ENCODE measurements at regions not wholly inside any gene's neighbourhood (a gene's known extent, or its start where the extent isn't known, plus 50 kb on each side); places are given as distances from the start of the nearest gene placed in this dataset.
A peak's percentile ranks its signal among the peaks of the same experiment; 100 is the strongest.

GRCh38 chr2:221096706-221097567 is 475.2 kb downstream of the EPHA4 start:
- in situ Hi-C loops (cut with HindIII; ENCODE audit: low pct_ligation_motif_present, low sequenced_read_pairs), result no loop called here
- Histone ChIP-seq H3K27ac (no peak overlapping the region), H3K36me3 (replicated peaks) (no peaks in the 10 kb centered on the region), H3K27me3 (replicated peaks) (no peaks in the 10 kb centered on the region), H3K4me3 (ENCODE audit: low read depth, low read length) (no peak overlapping the region)
- TF ChIP-seq, protein P1, sequence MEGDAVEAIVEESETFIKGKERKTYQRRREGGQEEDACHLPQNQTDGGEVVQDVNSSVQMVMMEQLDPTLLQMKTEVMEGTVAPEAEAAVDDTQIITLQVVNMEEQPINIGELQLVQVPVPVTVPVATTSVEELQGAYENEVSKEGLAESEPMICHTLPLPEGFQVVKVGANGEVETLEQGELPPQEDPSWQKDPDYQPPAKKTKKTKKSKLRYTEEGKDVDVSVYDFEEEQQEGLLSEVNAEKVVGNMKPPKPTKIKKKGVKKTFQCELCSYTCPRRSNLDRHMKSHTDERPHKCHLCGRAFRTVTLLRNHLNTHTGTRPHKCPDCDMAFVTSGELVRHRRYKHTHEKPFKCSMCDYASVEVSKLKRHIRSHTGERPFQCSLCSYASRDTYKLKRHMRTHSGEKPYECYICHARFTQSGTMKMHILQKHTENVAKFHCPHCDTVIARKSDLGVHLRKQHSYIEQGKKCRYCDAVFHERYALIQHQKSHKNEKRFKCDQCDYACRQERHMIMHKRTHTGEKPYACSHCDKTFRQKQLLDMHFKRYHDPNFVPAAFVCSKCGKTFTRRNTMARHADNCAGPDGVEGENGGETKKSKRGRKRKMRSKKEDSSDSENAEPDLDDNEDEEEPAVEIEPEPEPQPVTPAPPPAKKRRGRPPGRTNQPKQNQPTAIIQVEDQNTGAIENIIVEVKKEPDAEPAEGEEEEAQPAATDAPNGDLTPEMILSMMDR (IDR thresholded peaks at IDR 0.05; ENCODE audit: low read depth, low read length, missing control alignments), result no peak
- no peak for DNase-seq

DNA sequence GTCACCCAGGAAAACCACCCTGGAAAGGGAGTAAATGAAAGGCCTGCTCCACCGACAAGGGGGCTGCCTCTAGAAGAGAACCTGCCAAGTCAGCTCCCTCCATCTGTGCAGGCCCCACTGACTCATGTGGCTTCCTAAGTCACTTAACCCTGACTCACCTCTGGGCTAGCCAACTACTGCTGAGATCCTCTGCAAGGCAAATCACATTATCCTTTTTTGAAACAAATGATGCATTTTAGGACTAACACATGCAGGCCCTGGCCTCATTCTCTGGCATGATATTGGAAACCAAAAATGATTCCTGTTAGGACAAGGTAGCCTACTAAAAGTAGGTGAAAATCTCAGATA is 474.6 kb downstream of the EPHA4 start:
- no peak overlapping the region for H3K4me3 ChIP-seq (ENCODE audit: low read depth, low read length)
- no peak overlapping the region for H3K27ac ChIP-seq
- TF ChIP-seq, protein P1 (IDR thresholded peaks at IDR 0.05; ENCODE audit: low read depth, low read length, missing control alignments), result no peak
- DNase-seq, result peak; percentile 59
- H3K36me3 ChIP-seq (replicated peaks), result no peaks in the 10 kb centered on the region
- in situ Hi-C loops (cut with HindIII; ENCODE audit: low pct_ligation_motif_present, low sequenced_read_pairs), result no loop called here
- H3K27me3 ChIP-seq (replicated peaks), result no peaks in the 10 kb centered on the region

DNA sequence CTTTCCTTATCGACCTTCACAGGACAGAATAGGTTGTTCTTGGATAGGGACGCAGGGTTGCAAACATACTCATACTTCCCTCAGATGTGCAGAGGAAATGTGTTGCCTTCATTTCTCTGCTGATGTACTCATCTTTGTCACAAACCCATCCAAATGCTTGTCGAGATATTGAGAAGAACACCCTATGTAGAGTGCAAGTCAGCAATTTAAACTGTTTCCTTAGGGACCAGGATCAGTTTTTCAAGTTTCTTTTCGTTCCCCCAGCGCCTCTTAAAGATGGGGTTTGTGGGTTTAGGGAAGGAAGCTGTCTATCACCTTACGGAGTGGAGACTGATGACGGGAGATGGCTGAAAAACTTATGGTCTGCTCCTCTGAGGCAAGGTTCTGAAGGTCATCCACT is 474.2 kb downstream of the EPHA4 start:
- no peak overlapping the region for H3K4me3 ChIP-seq (ENCODE audit: low read depth, low read length)

DNA sequence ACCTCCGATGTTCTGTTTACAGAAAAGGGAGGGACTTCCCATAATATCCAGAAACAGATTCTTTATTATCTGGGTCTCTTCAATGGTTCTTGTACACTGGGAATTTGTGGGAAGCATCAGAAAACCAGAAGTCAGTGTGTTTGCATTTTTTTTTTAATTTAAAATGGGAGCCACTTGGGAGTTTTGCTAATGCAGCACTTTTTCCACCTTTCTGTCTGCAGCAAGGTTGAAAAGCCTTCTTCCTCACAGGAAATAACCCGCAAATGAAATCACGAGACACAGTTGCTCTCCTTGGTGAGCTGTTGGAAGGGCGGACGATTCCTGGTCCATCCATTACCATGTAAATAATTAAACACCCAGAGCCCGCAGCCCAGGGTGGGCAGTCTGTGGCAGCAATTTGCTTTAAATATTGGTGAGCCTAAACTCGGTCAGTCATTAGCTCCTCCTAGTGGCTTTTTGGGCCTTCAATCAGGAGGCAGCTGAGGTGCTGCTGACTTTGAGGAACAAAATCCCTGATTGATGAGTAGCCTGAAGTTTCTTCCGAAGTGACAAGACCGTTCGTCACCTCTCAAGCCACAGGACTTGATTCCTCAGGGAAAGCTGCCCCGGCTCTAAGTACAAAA is 471.5 kb downstream of the EPHA4 start:
- H3K27me3 ChIP-seq (replicated peaks), result no peaks in the 10 kb centered on the region
- no peak overlapping the region for H3K4me3 ChIP-seq (ENCODE audit: low read depth, low read length)
- DNase-seq, result no peak
- no peak overlapping the region for H3K27ac ChIP-seq
- in situ Hi-C loops (cut with HindIII; ENCODE audit: low pct_ligation_motif_present, low sequenced_read_pairs), result no loop called here
- H3K36me3 ChIP-seq (replicated peaks), result no peaks in the 10 kb centered on the region
- TF ChIP-seq, protein P1 (IDR thresholded peaks at IDR 0.05; ENCODE audit: low read depth, low read length, missing control alignments), result peak; percentile 63

More for the DNA sequence above, 474.2 kb downstream of the EPHA4 start:
- Histone ChIP-seq H3K27me3 (replicated peaks) (no peaks in the 10 kb centered on the region), H3K36me3 (replicated peaks) (no peaks in the 10 kb centered on the region), H3K27ac (no peak overlapping the region)
- in situ Hi-C loops (cut with HindIII; ENCODE audit: low pct_ligation_motif_present, low sequenced_read_pairs), result no loop called here
- TF ChIP-seq, protein P1 (IDR thresholded peaks at IDR 0.05; ENCODE audit: low read depth, low read length, missing control alignments), result no peak
- DNase-seq, result no peak

GRCh38 chr2:221102896-221103688 is 469.0 kb downstream of the EPHA4 start:
- Histone ChIP-seq H3K27me3 (replicated peaks) (no peaks in the 10 kb centered on the region), H3K27ac (no peak overlapping the region), H3K36me3 (replicated peaks) (no peaks in the 10 kb centered on the region), H3K4me3 (ENCODE audit: low read depth, low read length) (no peak overlapping the region)
- TF ChIP-seq, protein P1 (IDR thresholded peaks at IDR 0.05; ENCODE audit: low read depth, low read length, missing control alignments), result no peak
- in situ Hi-C loops (cut with HindIII; ENCODE audit: low pct_ligation_motif_present, low sequenced_read_pairs), result no loop called here
- no peak for DNase-seq
